ENCODE measurements at regions not wholly inside any gene's neighbourhood (a gene's known extent, or its start where the extent isn't known, plus 50 kb on each side); places are given as distances from the start of the nearest gene placed in this dataset.

DNA sequence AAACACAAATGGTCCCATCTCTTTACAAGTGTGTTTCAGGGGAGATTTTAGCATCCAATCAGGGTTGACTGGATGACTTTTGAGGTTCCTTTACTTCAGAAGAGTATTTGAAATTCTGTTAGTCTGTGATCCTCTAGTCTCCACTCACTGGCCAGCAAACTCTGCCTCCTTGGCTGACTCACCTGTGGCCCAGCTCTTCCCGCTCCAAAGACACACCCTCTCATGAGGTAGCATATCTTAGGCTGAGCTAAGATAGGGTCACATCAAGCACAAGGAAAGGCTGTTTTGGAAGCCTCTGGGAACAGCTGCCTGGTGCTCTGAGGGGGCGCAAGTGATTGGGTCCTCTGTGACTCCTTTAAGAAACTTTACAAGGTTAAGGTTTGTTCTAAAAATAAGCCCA lies 102.3 kb upstream of the FGGY start:
- H3K27ac ChIP-seq (ENCODE audit: low read length): no peak overlapping the region
- H3K36me3 ChIP-seq (ENCODE audit: insufficient read depth, low read length): no peaks in the 10 kb centered on the region
- H3K27me3 ChIP-seq (ENCODE audit: insufficient read depth, low read depth, low read length): no peaks in the 10 kb centered on the region
- H3K4me3 ChIP-seq (ENCODE audit: low read length): no peak overlapping the region
- H2AFZ ChIP-seq (ENCODE audit: low read depth, low read length): no peak overlapping the region
- no peaks in the 10 kb centered on the region for H3K9me2 ChIP-seq (ENCODE audit: insufficient read depth, low read length)
- no peak overlapping the region for H3K4me2 ChIP-seq (ENCODE audit: low read length)
- H3F3A ChIP-seq (ENCODE audit: insufficient read depth, low read length, poor library complexity, severe bottlenecking): no peaks in the 10 kb centered on the region
- H3K79me2 ChIP-seq (replicated peaks; ENCODE audit: insufficient read depth, low read length): no peaks in the 10 kb centered on the region
- H4K20me1 ChIP-seq (ENCODE audit: insufficient read depth): no peaks in the 10 kb centered on the region
- TF ChIP-seq EP300 (conservative IDR thresholded peaks at IDR 0.05; ENCODE audit: poor library complexity, severe bottlenecking): no peak
- TF ChIP-seq RAD21 (conservative IDR thresholded peaks at IDR 0.05): no peak
- TF ChIP-seq SMC3 (conservative IDR thresholded peaks at IDR 0.05; ENCODE audit: poor library complexity): no peak
- no peak for TF ChIP-seq REST (IDR thresholded peaks at IDR 0.05; ENCODE audit: borderline replicate concordance)
- no peak for TF ChIP-seq CTCF (IDR thresholded peaks at IDR 0.05; ENCODE audit: poor library complexity, severe bottlenecking)
- no peak for TF ChIP-seq POLR2AphosphoS5 (IDR thresholded peaks at IDR 0.05)
- no peak overlapping the region for H3K9ac ChIP-seq (ENCODE audit: low read length)
- H3K9me3 ChIP-seq (ENCODE audit: low read length): no peaks in the 10 kb centered on the region

- no peaks in the 10 kb centered on the region for H3K79me2 ChIP-seq (replicated peaks; ENCODE audit: insufficient read depth, low read length)
- H3K9me2 ChIP-seq (ENCODE audit: insufficient read depth, low read length): no peaks in the 10 kb centered on the region
- no peak overlapping the region for H3K9ac ChIP-seq (ENCODE audit: low read length)
- no peak overlapping the region for H3K4me3 ChIP-seq (ENCODE audit: low read length)
- H3F3A ChIP-seq (ENCODE audit: insufficient read depth, low read length, poor library complexity, severe bottlenecking): no peaks in the 10 kb centered on the region
- no peak overlapping the region for H2AFZ ChIP-seq (ENCODE audit: low read depth, low read length)
- TF ChIP-seq CTCF (IDR thresholded peaks at IDR 0.05; ENCODE audit: poor library complexity, severe bottlenecking) (no peak), MXI1 (conservative IDR thresholded peaks at IDR 0.05; ENCODE audit: poor library complexity, severe bottlenecking) (no peak), RAD21 (conservative IDR thresholded peaks at IDR 0.05) (no peak), TAF1 (IDR thresholded peaks at IDR 0.05; ENCODE audit: low read depth) (no peak), SMC3 (conservative IDR thresholded peaks at IDR 0.05; ENCODE audit: poor library complexity) (no peak), REST (IDR thresholded peaks at IDR 0.05; ENCODE audit: borderline replicate concordance) (no peak), EZH2 (IDR thresholded peaks at IDR 0.05; ENCODE audit: borderline replicate concordance, insufficient read depth, low read length, poor library complexity, severe bottlenecking) (no peak), EP300 (conservative IDR thresholded peaks at IDR 0.05; ENCODE audit: poor library complexity, severe bottlenecking) (no peak), POLR2AphosphoS5 (IDR thresholded peaks at IDR 0.05) (no peak)
- no peak overlapping the region for H3K27ac ChIP-seq (ENCODE audit: low read length)
- H3K4me2 ChIP-seq (ENCODE audit: low read length): no peak overlapping the region
- no peaks in the 10 kb centered on the region for H3K9me3 ChIP-seq (ENCODE audit: low read length)
- no peaks in the 10 kb centered on the region for H3K36me3 ChIP-seq (ENCODE audit: insufficient read depth, low read length)
- no peaks in the 10 kb centered on the region for H4K20me1 ChIP-seq (ENCODE audit: insufficient read depth)
- no peaks in the 10 kb centered on the region for H3K27me3 ChIP-seq (ENCODE audit: insufficient read depth, low read depth, low read length)
Measured at GRCh38 chr1:59195151-59195550, 101.7 kb upstream of the FGGY start.
